ENCODE measurements at regions not wholly inside any gene's neighbourhood (a gene's known extent, or its start where the extent isn't known, plus 50 kb on each side); places are given as distances from the start of the nearest gene placed in this dataset.

GRCh38 chr11:134999590-134999989 is 587.5 kb upstream of the B3GAT1 start (continued):
- no peak for TF ChIP-seq CHD7 (IDR thresholded peaks at IDR 0.05; ENCODE audit: insufficient replicate concordance, low read length)
